GM21367 (cell line): ENCODE measurements at regions not wholly inside any gene's neighbourhood (a gene's known extent, or its start where the extent isn't known, plus 50 kb on each side); places are given as distances from the start of the nearest gene placed in this dataset.

Source experiments
- ATAC-seq: cut with Tn5 transposase; IDR thresholded peaks from one replicate; pipeline ENCODE4 v1.9.1; 2021; ENCODE audit not compliant: unreplicated experiment

GRCh38 chr2:861655-862354, 88.8 kb upstream of the SNTG2 start:
- no peak for ATAC-seq

- no peak for ATAC-seq
These were observed 90.3 kb upstream of the SNTG2 start for GRCh38 chr2:860259-860855.

- ATAC-seq: no peak
These were observed 92.0 kb upstream of the SNTG2 start for GRCh38 chr2:858646-859045.

- no peak for ATAC-seq
These were observed 92.7 kb upstream of the SNTG2 start for GRCh38 chr2:857937-858336.

GRCh38 chr2:857081-857480, 93.6 kb upstream of the SNTG2 start:
- no peak for ATAC-seq

GRCh38 chr2:856456-856855, 94.2 kb upstream of the SNTG2 start:
- ATAC-seq: no peak

- ATAC-seq: no peak
These were observed 94.6 kb upstream of the SNTG2 start for GRCh38 chr2:856041-856440.

- ATAC-seq: no peak
These were observed 95.5 kb upstream of the SNTG2 start for GRCh38 chr2:855177-855576.

GRCh38 chr2:854460-854859, 96.2 kb upstream of the SNTG2 start:
- ATAC-seq: no peak

GRCh38 chr2:853203-853870, 97.3 kb upstream of the SNTG2 start:
- no peak for ATAC-seq

GRCh38 chr2:852168-852567, 98.5 kb upstream of the SNTG2 start:
- no peak for ATAC-seq

GRCh38 chr2:851680-852079, 99.0 kb upstream of the SNTG2 start:
- ATAC-seq: no peak

- ATAC-seq: no peak
These were observed 99.6 kb upstream of the SNTG2 start for GRCh38 chr2:851078-851477.

GRCh38 chr2:850429-850828, 100.2 kb upstream of the SNTG2 start:
- ATAC-seq: no peak

- no peak for ATAC-seq
These were observed 102.5 kb upstream of the SNTG2 start for GRCh38 chr2:848099-848498.

GRCh38 chr2:847669-848068, 103.0 kb upstream of the SNTG2 start:
- ATAC-seq: no peak

- ATAC-seq: no peak
These were observed 105.9 kb upstream of the SNTG2 start for GRCh38 chr2:844715-845114.

- no peak for ATAC-seq
These were observed 108.4 kb upstream of the SNTG2 start for GRCh38 chr2:842151-842803.

GRCh38 chr2:841036-841435, 109.6 kb upstream of the SNTG2 start:
- ATAC-seq: no peak

GRCh38 chr2:834233-834632, 116.4 kb upstream of the SNTG2 start:
- ATAC-seq: no peak

GRCh38 chr2:833180-833579, 117.5 kb upstream of the SNTG2 start:
- ATAC-seq: no peak

- ATAC-seq: no peak
These were observed 118.0 kb upstream of the SNTG2 start for GRCh38 chr2:832635-833034.
